HG03571 (cell line): ENCODE measurements at regions not wholly inside any gene's neighbourhood (a gene's known extent, or its start where the extent isn't known, plus 50 kb on each side); places are given as distances from the start of the nearest gene placed in this dataset.

ENCODE experiments used
- ATAC-seq: cut with Tn5 transposase; IDR thresholded peaks from one replicate; pipeline ENCODE4 v1.9.1; 2021; ENCODE audit not compliant: unreplicated experiment

- ATAC-seq, result no peak
Measured at GRCh38 chr18:78741381-78742217, 238.0 kb upstream of the SALL3 start.

- no peak for ATAC-seq
Measured at GRCh38 chr18:78742218-78742745, 237.3 kb upstream of the SALL3 start.

- ATAC-seq, result no peak
Measured at GRCh38 chr18:78743078-78743477, 236.5 kb upstream of the SALL3 start.

GRCh38 chr18:78751664-78752063 lies 228.0 kb upstream of the SALL3 start:
- ATAC-seq, result no peak

GRCh38 chr18:78753240-78753639 lies 226.4 kb upstream of the SALL3 start:
- ATAC-seq, result no peak

GRCh38 chr18:78754311-78755043 lies 225.1 kb upstream of the SALL3 start:
- ATAC-seq, result no peak

GRCh38 chr18:78757014-78757413 lies 222.6 kb upstream of the SALL3 start:
- no peak for ATAC-seq

GRCh38 chr18:78758496-78758895 lies 221.1 kb upstream of the SALL3 start:
- no peak for ATAC-seq

GRCh38 chr18:78762753-78763152 lies 216.9 kb upstream of the SALL3 start:
- no peak for ATAC-seq

GRCh38 chr18:78764544-78764943 lies 215.1 kb upstream of the SALL3 start:
- no peak for ATAC-seq

GRCh38 chr18:78765142-78765541 lies 214.5 kb upstream of the SALL3 start:
- ATAC-seq, result no peak

- ATAC-seq, result no peak
Measured at GRCh38 chr18:78765637-78766281, 213.9 kb upstream of the SALL3 start.

GRCh38 chr18:78766651-78767533 lies 212.7 kb upstream of the SALL3 start:
- ATAC-seq, result no peak

- no peak for ATAC-seq
Measured at GRCh38 chr18:78767648-78768071, 212.0 kb upstream of the SALL3 start.

GRCh38 chr18:78768221-78768620 lies 211.4 kb upstream of the SALL3 start:
- no peak for ATAC-seq

- ATAC-seq, result no peak
Measured at GRCh38 chr18:78768656-78769501, 210.7 kb upstream of the SALL3 start.

- no peak for ATAC-seq
Measured at GRCh38 chr18:78769502-78770105, 210.0 kb upstream of the SALL3 start.

- ATAC-seq, result no peak
Measured at GRCh38 chr18:78770139-78770822, 209.3 kb upstream of the SALL3 start.

GRCh38 chr18:78770823-78771139 lies 208.8 kb upstream of the SALL3 start:
- no peak for ATAC-seq
